Caco-2 (cell line): ENCODE measurements at regions not wholly inside any gene's neighbourhood (a gene's known extent, or its start where the extent isn't known, plus 50 kb on each side); places are given as distances from the start of the nearest gene placed in this dataset.

Experiments
- BruUV-seq: library from RNA; stranded (reverse); fragments of 400-500 nt; replicated peaks from 2 replicates; lab custom pipeline; 2021; lab: Mats Ljungman, UMichigan
- CTCF ChIA-PET: fragments of 300-600 bp; sonication (Branson Sonifier 250); formaldehyde crosslinking; loops from one replicate; lab custom pipeline; 2022; ENCODE audit warnings: antibody characterized with exemption; lab: Charles Lee
- POLR2A ChIA-PET: fragments of 300-600 bp; sonication (Branson Sonifier 250); formaldehyde crosslinking; loops from one replicate; lab custom pipeline; 2022; ENCODE audit warnings: antibody characterized with exemption; lab: Charles Lee
- DNase-seq, 2 experiments: peaks; one replicate each; pipeline versions ENCODE4 v3.0.0 to v3.0.0-alpha.2; 2020 to 2022
- H3K27me3 ChIP-seq: replicated peaks from 2 replicates; pipeline ENCODE4 v1.6.0; 2011; ENCODE audit warnings: low read length; ENCODE audit not compliant: control insufficient read depth, insufficient read depth
- H3K36me3 ChIP-seq: 2 replicates; pipeline ENCODE4 v1.5.1; 2011; ENCODE audit warnings: low read length; ENCODE audit not compliant: control insufficient read depth, insufficient read depth
- H3K4me1 ChIP-seq: fragments of 250-450 bp; sonication (Bioruptor Pico); 2 replicates; pipeline ENCODE4 v1.5.1; 2020; ENCODE audit warnings: mild to moderate bottlenecking
- H3K4me3 ChIP-seq: 2 replicates; pipeline ENCODE4 v1.5.1; 2011; ENCODE audit warnings: low read depth, mild to moderate bottlenecking, control low read depth, low read length
- H3K9me3 ChIP-seq: fragments of 250-450 bp; sonication (Bioruptor Pico); 2 replicates; pipeline ENCODE4 v1.5.1; 2020; ENCODE audit warnings: mild to moderate bottlenecking, moderate library complexity
- H3K27ac Mint-ChIP-seq: one replicate; pipeline ENCODE4 v1.8.0; 2022; ENCODE audit warnings: mixed read lengths; ENCODE audit not compliant: unreplicated experiment
- H3K27me3 Mint-ChIP-seq: one replicate; pipeline ENCODE4 v1.8.0; 2022; ENCODE audit warnings: mixed read lengths; ENCODE audit not compliant: insufficient read depth, unreplicated experiment
- H3K36me3 Mint-ChIP-seq: one replicate; pipeline ENCODE4 v1.8.0; 2022; ENCODE audit warnings: mild to moderate bottlenecking, mixed read lengths; ENCODE audit not compliant: insufficient read depth, unreplicated experiment
- H3K4me1 Mint-ChIP-seq: one replicate; pipeline ENCODE4 v1.8.0; 2022; ENCODE audit warnings: low read depth, mixed read lengths; ENCODE audit not compliant: unreplicated experiment
- H3K4me3 Mint-ChIP-seq: one replicate; pipeline ENCODE4 v1.8.0; 2022; ENCODE audit warnings: mild to moderate bottlenecking, moderate library complexity, mixed read lengths; ENCODE audit not compliant: unreplicated experiment
- H3K9me3 Mint-ChIP-seq: one replicate; pipeline ENCODE4 v1.8.0; 2022; ENCODE audit warnings: mixed read lengths; ENCODE audit not compliant: unreplicated experiment
- CTCF ChIP-seq, 2 experiments: fragments of 200-600 bp in 1 of 2; IDR thresholded peaks; 1 replicate in 1 of 2; 2 replicates in 1 of 2; pipeline versions ENCODE4 v1.5.1 to v1.8.0; 2011 to 2022; ENCODE audit warnings: antibody characterized with exemption in 1 of 2, control low read depth in 1 of 2, inconsistent platforms in 1 of 2, low read depth in 1 of 2, low read length in 1 of 2, mild to moderate bottlenecking in 1 of 2, moderate library complexity in 1 of 2; ENCODE audit not compliant: insufficient read depth in 1 of 2, severe bottlenecking in 1 of 2, unreplicated experiment in 1 of 2
- intact Hi-C: fragments of 100-400 bp; cut with micrococcal nuclease; formaldehyde crosslinking; loops from one replicate; pipeline ENCODE4 v1.10.0; 2022; ENCODE audit not compliant: unreplicated experiment

GRCh38 chr20:59547596-59547995 is 56.7 kb upstream of the PHACTR3 start:
- no peak overlapping the region for H3K4me3 ChIP-seq
- BruUV-seq, result no TSS peak
- POLR2A ChIA-PET, result no interaction called here
- no peaks in the 10 kb centered on the region for H3K9me3 ChIP-seq
- Mint-ChIP-seq H3K36me3 (no peaks in the 10 kb centered on the region), H3K4me3 (no peak overlapping the region), H3K27ac (no peak overlapping the region), H3K4me1 (no peaks in the 10 kb centered on the region), H3K27me3 (peaks cover 26% of the 10 kb centered on the region), H3K9me3 (no peaks in the 10 kb centered on the region)
- CTCF ChIA-PET, result no interaction called here
- no peaks in the 10 kb centered on the region for H3K4me1 ChIP-seq
- H3K36me3 ChIP-seq, result no peaks in the 10 kb centered on the region
- no peak for DNase-seq
- no peaks in the 10 kb centered on the region; the same call in 1 of the 2 replicates for H3K27me3 ChIP-seq
- no peak for TF ChIP-seq CTCF (IDR thresholded peaks at IDR 0.05; ENCODE audit: insufficient read depth in 1 of 2, low read depth in 1 of 2, low read length in 1 of 2, severe bottlenecking in 1 of 2, unreplicated experiment in 1 of 2)
- intact Hi-C loops, result no loop called here
